Sigmoid colon (tissue), 6 donors: ENCODE measurements at regions not wholly inside any gene's neighbourhood (a gene's known extent, or its start where the extent isn't known, plus 50 kb on each side); places are given as distances from the start of the nearest gene placed in this dataset.

Experiments
- DNase-seq: peaks from one replicate; pipeline ENCODE4 v3.0.0-alpha.2; 2019
- H3K27ac ChIP-seq, 4 donors: fragments of 200-600 bp; sonication (generic); one replicate each; pipeline ENCODE4 v1.5.1; 2016 to 2019; ENCODE audit warnings: mild to moderate bottlenecking in 1 of 4
- H3K27me3 ChIP-seq, 3 donors: fragments of 200-600 bp; sonication (generic); one replicate each; pipeline ENCODE4 v1.5.1; 2019; ENCODE audit warnings: mild to moderate bottlenecking in 1 of 3
- H3K36me3 ChIP-seq, 4 donors: fragments of 200-600 bp; sonication (generic); one replicate each; pipeline ENCODE4 v1.5.1; 2016 to 2019
- H3K4me1 ChIP-seq, 4 donors: fragments of 200-600 bp; sonication (generic); one replicate each; pipeline ENCODE4 v1.5.1; 2017 to 2019
- H3K4me3 ChIP-seq, 4 donors: fragments of 200-600 bp; sonication (generic); one replicate each; pipeline ENCODE4 v1.5.1; 2017 to 2019; ENCODE audit warnings: mild to moderate bottlenecking in 2 of 4, moderate library complexity in 1 of 4
- H3K9me3 ChIP-seq, 4 donors: fragments of 200-600 bp in 3 of 4; sonication (generic) in 3 of 4; one replicate each; pipeline versions ENCODE4 v1.5.1 to v1.6.1; 2013 to 2019
- EP300 ChIP-seq, 4 donors: sonication (generic); formaldehyde crosslinking; IDR thresholded peaks; one replicate each; pipeline ENCODE4 v1.6.1; 2017; ENCODE audit warnings: antibody characterized with exemption in 4 of 4
- POLR2A ChIP-seq, 2 donors: fragments of 450-650 bp; IDR thresholded peaks; one replicate each; pipeline ENCODE4 v1.6.1; 2016; ENCODE audit warnings: antibody characterized with exemption in 2 of 2, mild to moderate bottlenecking in 2 of 2, moderate library complexity in 2 of 2
- POLR2AphosphoS5 ChIP-seq, 4 donors: sonication (generic); formaldehyde crosslinking; IDR thresholded peaks; one replicate each; pipeline ENCODE4 v1.6.1; 2017; ENCODE audit warnings: antibody characterized with exemption in 4 of 4
- WGBS, 2 donors: extraction: QIAGEN DNeasy Blood & Tissue Kit; methylation state at CpG; one replicate each; pipeline ENCODE4 v1.1.7; 2013; 5-methylcytosine and 5-hydroxymethylcytosine counted together
- intact Hi-C: fragments of 100-400 bp; cut with DNase I; formaldehyde crosslinking; loops from one replicate; pipeline ENCODE4 v1.15.1; 2023
- TF ChIP-seq, protein P1 (sequence below), 4 experiments: fragments of 450-650 bp in 3 of 4; fragments of 200-600 bp in 1 of 4; IDR thresholded peaks; one replicate each; pipeline ENCODE4 v1.5.1; 2016 to 2019; ENCODE audit warnings: antibody characterized with exemption in 4 of 4, mild to moderate bottlenecking in 3 of 4, moderate library complexity in 2 of 4
- donor health status: healthy with polysubstance abuse.
- donor health status: healthy.

DNA sequence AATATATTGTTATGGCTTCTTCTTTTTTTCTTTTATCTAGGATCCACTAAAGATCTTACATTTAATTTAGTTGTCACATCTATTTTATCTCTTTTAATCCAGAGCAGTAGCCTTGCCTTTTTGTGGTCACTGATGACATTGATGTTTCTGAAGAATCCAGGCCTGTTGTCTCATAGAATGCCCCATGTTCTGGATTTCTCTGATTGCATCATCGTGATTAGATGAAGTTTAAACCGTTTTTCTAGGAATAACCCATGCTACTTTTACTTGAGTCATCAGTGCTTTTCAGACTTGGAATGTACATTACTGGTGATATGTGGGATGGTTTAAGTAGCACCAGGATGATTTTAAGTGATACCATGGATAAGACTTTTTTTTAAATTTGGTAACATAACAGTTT, 106.4 kb upstream of the CES5A start:
- no peak for DNase-seq
- Histone ChIP-seq H3K36me3 (no peaks in the 10 kb centered on the region), H3K27me3 (no peaks in the 10 kb centered on the region), H3K9me3 (no peaks in the 10 kb centered on the region), H3K4me3 (no peak overlapping the region), H3K27ac (no peak overlapping the region), H3K4me1 (no peaks in the 10 kb centered on the region)
- intact Hi-C loops: no loop called here
- WGBS, 2 donors: 74 to 82% methylated on average over 2 of the region's 2 CpGs
- TF ChIP-seq POLR2AphosphoS5 (IDR thresholded peaks at IDR 0.05): no peak
- TF ChIP-seq, protein P1, sequence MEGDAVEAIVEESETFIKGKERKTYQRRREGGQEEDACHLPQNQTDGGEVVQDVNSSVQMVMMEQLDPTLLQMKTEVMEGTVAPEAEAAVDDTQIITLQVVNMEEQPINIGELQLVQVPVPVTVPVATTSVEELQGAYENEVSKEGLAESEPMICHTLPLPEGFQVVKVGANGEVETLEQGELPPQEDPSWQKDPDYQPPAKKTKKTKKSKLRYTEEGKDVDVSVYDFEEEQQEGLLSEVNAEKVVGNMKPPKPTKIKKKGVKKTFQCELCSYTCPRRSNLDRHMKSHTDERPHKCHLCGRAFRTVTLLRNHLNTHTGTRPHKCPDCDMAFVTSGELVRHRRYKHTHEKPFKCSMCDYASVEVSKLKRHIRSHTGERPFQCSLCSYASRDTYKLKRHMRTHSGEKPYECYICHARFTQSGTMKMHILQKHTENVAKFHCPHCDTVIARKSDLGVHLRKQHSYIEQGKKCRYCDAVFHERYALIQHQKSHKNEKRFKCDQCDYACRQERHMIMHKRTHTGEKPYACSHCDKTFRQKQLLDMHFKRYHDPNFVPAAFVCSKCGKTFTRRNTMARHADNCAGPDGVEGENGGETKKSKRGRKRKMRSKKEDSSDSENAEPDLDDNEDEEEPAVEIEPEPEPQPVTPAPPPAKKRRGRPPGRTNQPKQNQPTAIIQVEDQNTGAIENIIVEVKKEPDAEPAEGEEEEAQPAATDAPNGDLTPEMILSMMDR (IDR thresholded peaks at IDR 0.05): no peak
- TF ChIP-seq POLR2A (IDR thresholded peaks at IDR 0.05): no peak
- no peak for TF ChIP-seq EP300 (IDR thresholded peaks at IDR 0.05)

DNA sequence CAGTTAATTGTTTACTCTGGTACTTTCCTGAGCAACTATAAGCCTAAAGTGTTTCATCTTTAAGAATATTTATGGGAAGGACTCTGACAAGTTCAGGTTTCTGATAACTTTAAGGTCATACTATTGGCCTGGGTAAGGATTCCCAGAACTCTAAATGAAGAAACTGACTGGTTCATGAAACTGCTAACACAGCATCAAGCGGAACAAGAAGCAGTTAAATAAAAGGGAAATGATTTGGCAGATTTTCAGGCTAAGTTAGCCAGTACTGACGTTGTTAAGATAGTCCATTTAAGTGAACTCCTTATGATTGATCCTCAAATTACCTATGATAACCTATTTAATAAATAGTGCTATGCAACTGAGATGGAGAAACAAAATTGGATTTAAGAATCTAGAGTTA, 101.6 kb upstream of the CES5A start:
- WGBS, 2 donors: 52 to 53% methylated on average over 2 of the region's 2 CpGs
- Histone ChIP-seq H3K27me3 (no peaks in the 10 kb centered on the region), H3K4me1 (no peaks in the 10 kb centered on the region), H3K4me3 (no peak overlapping the region), H3K9me3 (no peaks in the 10 kb centered on the region), H3K27ac (no peak overlapping the region), H3K36me3 (no peaks in the 10 kb centered on the region)
- TF ChIP-seq POLR2A (IDR thresholded peaks at IDR 0.05) (no peak), EP300 (IDR thresholded peaks at IDR 0.05) (no peak), POLR2AphosphoS5 (IDR thresholded peaks at IDR 0.05) (no peak)
- TF ChIP-seq, protein P1 (IDR thresholded peaks at IDR 0.05): no peak
- intact Hi-C loops: no loop called here
- no peak for DNase-seq

DNA sequence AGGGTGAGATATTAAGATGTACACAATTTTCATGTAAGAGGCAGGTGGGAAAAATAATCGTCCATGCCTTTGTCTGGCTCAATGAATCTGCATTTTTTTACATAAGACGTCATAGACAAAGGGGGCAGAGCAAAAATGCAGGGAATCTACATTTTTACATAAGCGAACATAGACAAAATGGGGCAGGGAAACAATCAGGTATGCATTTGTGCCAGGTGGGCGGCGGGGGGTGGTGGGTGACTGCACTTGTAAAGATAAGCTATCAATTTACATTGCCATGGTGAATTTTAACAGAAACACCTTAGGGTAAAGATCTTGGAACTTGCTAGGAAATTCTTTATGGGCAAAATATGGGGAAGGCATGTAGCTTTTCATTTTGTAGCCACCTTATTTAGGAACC, 96.3 kb upstream of the CES5A start:
- 55 to 74% methylated on average over 5 of the region's 5 CpGs for WGBS, 2 donors
- H3K27me3 ChIP-seq: no peaks in the 10 kb centered on the region
- H3K4me3 ChIP-seq: no peak overlapping the region
- no peaks in the 10 kb centered on the region for H3K4me1 ChIP-seq
- TF ChIP-seq POLR2A (IDR thresholded peaks at IDR 0.05) (no peak), POLR2AphosphoS5 (IDR thresholded peaks at IDR 0.05) (no peak), EP300 (IDR thresholded peaks at IDR 0.05) (no peak)
- TF ChIP-seq, protein P1 (IDR thresholded peaks at IDR 0.05): no peak
- no peaks in the 10 kb centered on the region for H3K9me3 ChIP-seq
- H3K27ac ChIP-seq: no peak overlapping the region
- H3K36me3 ChIP-seq: no peaks in the 10 kb centered on the region
- no peak for DNase-seq
- intact Hi-C loops: no loop called here

DNA sequence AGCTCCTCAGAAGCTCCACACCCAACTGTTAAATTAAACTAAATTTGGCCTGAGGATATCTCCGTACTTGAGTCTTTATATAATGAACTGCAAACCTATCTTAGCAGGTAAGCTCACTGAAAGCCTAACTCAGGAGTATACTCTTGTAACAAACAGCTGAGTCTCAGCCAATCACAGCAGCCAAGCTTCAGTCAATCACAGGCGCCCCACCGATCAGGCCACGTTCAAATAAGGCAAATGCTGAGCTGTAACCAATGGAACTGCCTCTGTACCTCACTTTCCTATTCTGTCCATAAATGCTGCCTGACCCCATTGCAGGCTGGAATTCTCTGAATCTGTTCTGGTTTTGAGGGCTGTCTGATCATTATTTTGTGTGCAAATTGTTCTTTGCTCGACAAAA, 93.0 kb upstream of the CES5A start:
- DNase-seq: no peak
- TF ChIP-seq POLR2A (IDR thresholded peaks at IDR 0.05) (no peak), EP300 (IDR thresholded peaks at IDR 0.05) (no peak), POLR2AphosphoS5 (IDR thresholded peaks at IDR 0.05) (no peak)
- H3K4me1 ChIP-seq: peaks cover 0 to 18% (median 11%) of the 10 kb centered on the region in 4 donors
- no peak overlapping the region for H3K4me3 ChIP-seq
- 40 to 65% methylated on average over 5 of the region's 5 CpGs for WGBS, 2 donors
- no peaks in the 10 kb centered on the region for H3K36me3 ChIP-seq
- intact Hi-C loops: no loop called here
- H3K27ac ChIP-seq: no peak overlapping the region
- H3K9me3 ChIP-seq: no peaks in the 10 kb centered on the region
- H3K27me3 ChIP-seq: no peaks in the 10 kb centered on the region

DNA sequence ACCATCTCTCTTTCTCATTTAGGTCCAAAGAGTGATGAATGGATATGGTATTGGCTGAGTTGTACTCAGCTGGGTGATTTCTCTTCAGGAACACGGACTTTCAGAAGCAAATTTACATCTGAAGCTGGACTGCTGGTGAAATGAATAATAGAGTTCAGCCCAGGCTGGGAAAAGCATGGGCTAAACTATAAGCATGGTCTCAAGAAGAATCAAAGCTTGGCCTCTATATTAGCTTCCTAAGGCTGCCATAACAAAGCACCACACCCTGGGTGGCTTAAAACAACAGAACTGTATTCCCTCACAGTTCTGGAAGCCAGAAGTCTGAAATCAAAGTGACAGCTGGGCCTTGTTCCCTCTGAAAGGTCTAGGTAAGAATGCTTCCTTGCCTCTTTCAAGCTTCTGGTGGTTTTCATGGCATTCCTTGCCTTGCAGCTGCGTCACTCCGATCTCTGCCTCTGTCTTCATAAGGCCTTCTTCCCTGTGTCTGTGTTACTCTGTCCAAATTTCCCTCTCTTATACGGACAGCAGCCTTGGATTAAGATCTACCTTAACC, 89.8 kb upstream of the CES5A start:
- Histone ChIP-seq H3K36me3 (no peaks in the 10 kb centered on the region), H3K9me3 (no peaks in the 10 kb centered on the region), H3K27ac (peak overlapping the region in 3 of 4 donors; percentile 3 to 59 (median 48)), H3K4me3 (no peak overlapping the region), H3K27me3 (no peaks in the 10 kb centered on the region), H3K4me1 (peaks cover 0 to 18% (median 11%) of the 10 kb centered on the region in 4 donors)
- TF ChIP-seq POLR2AphosphoS5 (IDR thresholded peaks at IDR 0.05) (peak in 3 of 4 donors; percentile 31 to 58 (median 58)), POLR2A (IDR thresholded peaks at IDR 0.05) (no peak)
- TF ChIP-seq, protein P1 (IDR thresholded peaks at IDR 0.05): no peak
- intact Hi-C loops: no loop called here
- no peak for DNase-seq
- WGBS, 2 donors: 60 to 74% methylated on average over 4 of the region's 4 CpGs
